ENCODE measurements at regions not wholly inside any gene's neighbourhood (a gene's known extent, or its start where the extent isn't known, plus 50 kb on each side); places are given as distances from the start of the nearest gene placed in this dataset.

DNA sequence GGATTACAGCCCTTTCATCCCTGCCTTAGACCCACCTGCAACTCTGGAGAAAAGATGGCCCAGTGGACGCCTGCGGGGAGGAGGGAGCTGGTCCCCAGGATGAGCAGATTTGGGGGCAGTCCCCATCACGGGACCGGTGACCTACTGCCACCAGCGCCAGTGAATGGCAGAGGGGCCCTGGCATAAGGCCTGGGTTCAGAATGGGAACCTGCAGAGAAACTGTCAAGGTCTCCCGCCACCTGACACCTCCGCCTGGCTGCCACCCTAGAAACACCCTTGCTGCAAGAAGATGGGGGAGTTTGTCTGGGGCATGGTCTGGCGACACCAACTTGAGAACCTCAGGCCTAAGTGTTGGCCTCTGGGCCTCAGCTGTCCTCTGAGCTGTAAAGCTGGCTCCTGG is 335.7 kb downstream of the SEC14L1 start:
- H3K4me1 ChIP-seq (ENCODE audit: low read depth, poor library complexity, severe bottlenecking), result peaks cover 51% of the 10 kb centered on the region
- H3K27ac ChIP-seq, result no peak overlapping the region
- no peaks in the 10 kb centered on the region for H3K36me3 ChIP-seq (ENCODE audit: insufficient read depth)
- no peaks in the 10 kb centered on the region for H3K27me3 ChIP-seq (ENCODE audit: insufficient read depth, low read depth)
- H3K4me3 ChIP-seq (IDR thresholded peaks at IDR 0.05; ENCODE audit: insufficient read depth, low read depth, low read length), result no peak overlapping the region
- H3K9ac ChIP-seq, result no peak overlapping the region
- H2AFZ ChIP-seq (ENCODE audit: low read depth), result no peak overlapping the region
- TF ChIP-seq, protein P1, sequence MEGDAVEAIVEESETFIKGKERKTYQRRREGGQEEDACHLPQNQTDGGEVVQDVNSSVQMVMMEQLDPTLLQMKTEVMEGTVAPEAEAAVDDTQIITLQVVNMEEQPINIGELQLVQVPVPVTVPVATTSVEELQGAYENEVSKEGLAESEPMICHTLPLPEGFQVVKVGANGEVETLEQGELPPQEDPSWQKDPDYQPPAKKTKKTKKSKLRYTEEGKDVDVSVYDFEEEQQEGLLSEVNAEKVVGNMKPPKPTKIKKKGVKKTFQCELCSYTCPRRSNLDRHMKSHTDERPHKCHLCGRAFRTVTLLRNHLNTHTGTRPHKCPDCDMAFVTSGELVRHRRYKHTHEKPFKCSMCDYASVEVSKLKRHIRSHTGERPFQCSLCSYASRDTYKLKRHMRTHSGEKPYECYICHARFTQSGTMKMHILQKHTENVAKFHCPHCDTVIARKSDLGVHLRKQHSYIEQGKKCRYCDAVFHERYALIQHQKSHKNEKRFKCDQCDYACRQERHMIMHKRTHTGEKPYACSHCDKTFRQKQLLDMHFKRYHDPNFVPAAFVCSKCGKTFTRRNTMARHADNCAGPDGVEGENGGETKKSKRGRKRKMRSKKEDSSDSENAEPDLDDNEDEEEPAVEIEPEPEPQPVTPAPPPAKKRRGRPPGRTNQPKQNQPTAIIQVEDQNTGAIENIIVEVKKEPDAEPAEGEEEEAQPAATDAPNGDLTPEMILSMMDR (conservative IDR thresholded peaks at IDR 0.05; ENCODE audit: low read depth, low read length), result no peak
- no peaks in the 10 kb centered on the region; the same call in 1 of the 2 replicates for H4K20me1 ChIP-seq (ENCODE audit: insufficient read depth)
- H3K79me2 ChIP-seq (ENCODE audit: insufficient read depth, low read depth), result peaks cover 86% of the 10 kb centered on the region
- H3K4me2 ChIP-seq, result no peak overlapping the region

DNA sequence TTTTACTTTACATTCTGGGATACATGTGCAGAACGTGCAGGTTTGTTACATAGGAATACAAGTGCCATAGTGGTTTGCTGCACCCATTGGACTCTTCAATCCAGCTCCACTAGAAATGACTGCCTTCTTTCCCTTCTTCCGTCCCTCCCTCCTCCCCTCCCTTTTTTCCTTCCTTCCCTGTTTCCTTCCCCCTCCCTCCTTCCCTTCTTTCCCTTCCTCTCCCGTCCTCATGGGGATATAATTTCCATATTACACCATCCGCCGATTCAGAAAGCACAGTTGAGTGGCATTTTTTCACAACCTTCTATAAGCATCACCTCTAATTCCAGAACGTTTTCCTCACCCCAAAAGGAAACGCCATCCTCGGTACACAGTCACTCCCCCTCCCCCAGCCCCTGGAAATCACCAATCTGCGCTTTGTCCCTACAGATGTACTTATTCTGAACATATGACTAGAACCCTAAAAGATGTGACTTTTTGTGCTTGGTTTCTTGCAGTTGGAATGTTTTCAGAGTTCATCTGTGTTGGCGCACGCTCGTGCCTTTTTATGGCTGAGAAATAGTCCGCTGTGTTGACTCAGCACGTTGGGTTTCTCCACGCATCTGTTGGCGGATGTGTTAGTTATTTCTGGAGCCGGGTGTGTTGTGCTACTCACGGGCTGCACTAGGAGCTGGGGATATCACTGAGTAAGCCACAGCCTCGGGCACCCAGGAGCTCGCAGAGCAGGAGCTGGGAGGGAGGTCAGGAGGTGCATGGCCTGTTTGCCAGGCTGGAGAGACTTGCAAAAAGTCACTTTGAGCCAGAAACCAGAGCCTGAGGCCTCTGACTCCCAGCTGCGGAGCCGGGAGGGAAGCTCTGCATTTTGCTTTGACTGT is 336.4 kb downstream of the SEC14L1 start:
- Histone ChIP-seq H3K4me3 (IDR thresholded peaks at IDR 0.05; ENCODE audit: insufficient read depth, low read depth, low read length) (no peak overlapping the region), H3K27ac (no peak overlapping the region), H3K4me2 (no peak overlapping the region), H3K79me2 (ENCODE audit: insufficient read depth, low read depth) (peaks cover 93% of the 10 kb centered on the region), H2AFZ (ENCODE audit: low read depth) (no peak overlapping the region), H3K27me3 (ENCODE audit: insufficient read depth, low read depth) (no peaks in the 10 kb centered on the region), H3K4me1 (ENCODE audit: low read depth, poor library complexity, severe bottlenecking) (peaks cover 44% of the 10 kb centered on the region), H3K9ac (no peak overlapping the region), H3K36me3 (ENCODE audit: insufficient read depth) (no peaks in the 10 kb centered on the region; the same call in 1 of the 2 replicates), H4K20me1 (ENCODE audit: insufficient read depth) (no peaks in the 10 kb centered on the region; the same call in 1 of the 2 replicates)
- TF ChIP-seq, protein P1 (conservative IDR thresholded peaks at IDR 0.05; ENCODE audit: low read depth, low read length), result no peak

DNA sequence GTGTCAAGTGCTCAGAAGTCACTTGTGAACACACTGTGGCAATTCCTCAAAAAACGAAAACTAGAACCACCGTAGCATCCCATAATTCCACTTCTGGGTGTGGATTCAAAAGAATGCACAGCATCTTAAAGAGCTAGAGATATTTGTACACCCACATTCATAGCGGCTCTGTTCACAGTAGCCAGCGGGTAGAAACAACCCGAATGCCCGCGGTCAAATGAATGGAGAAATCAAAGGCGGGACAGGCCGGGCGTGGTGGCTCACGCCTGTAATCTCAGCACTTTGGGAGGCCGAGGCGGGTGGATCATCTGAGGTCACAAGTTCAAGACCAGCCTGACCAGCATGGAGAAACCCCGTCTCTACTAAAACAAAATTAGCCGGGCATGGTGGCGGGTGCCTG is 337.5 kb downstream of the SEC14L1 start:
- Histone ChIP-seq H4K20me1 (ENCODE audit: insufficient read depth) (no peaks in the 10 kb centered on the region; the same call in 1 of the 2 replicates), H3K4me3 (IDR thresholded peaks at IDR 0.05; ENCODE audit: insufficient read depth, low read depth, low read length) (no peak overlapping the region), H3K9ac (no peak overlapping the region), H3K79me2 (ENCODE audit: insufficient read depth, low read depth) (peaks cover 93% of the 10 kb centered on the region), H3K36me3 (ENCODE audit: insufficient read depth) (no peaks in the 10 kb centered on the region; the same call in 1 of the 2 replicates), H3K4me2 (no peak overlapping the region), H3K4me1 (ENCODE audit: low read depth, poor library complexity, severe bottlenecking) (peaks cover 33% of the 10 kb centered on the region), H3K27me3 (ENCODE audit: insufficient read depth, low read depth) (no peaks in the 10 kb centered on the region), H2AFZ (ENCODE audit: low read depth) (no peak overlapping the region), H3K27ac (no peak overlapping the region)
- TF ChIP-seq, protein P1 (conservative IDR thresholded peaks at IDR 0.05; ENCODE audit: low read depth, low read length), result no peak

DNA sequence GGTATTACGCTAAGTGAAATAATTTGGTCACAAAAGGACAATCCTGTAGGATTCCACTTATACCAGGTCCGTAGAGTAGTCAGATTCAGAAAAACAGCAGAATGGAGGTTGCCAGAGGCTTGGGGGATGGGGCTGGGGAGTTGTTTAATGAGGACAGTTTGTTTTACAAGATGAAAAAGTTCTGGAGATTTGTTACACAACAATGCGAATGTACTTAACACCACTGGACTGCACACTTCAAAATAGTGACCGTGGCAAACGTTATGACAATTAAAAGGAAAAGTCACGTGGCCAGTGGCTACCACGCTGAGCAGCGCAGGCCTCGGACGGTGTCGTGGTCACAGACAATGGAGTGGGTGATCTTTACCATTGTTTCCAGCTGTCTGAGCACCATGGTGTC is 338.1 kb downstream of the SEC14L1 start:
- Histone ChIP-seq H3K4me1 (ENCODE audit: low read depth, poor library complexity, severe bottlenecking) (peaks cover 27% of the 10 kb centered on the region), H4K20me1 (ENCODE audit: insufficient read depth) (no peaks in the 10 kb centered on the region; the same call in 1 of the 2 replicates), H3K36me3 (ENCODE audit: insufficient read depth) (no peaks in the 10 kb centered on the region; the same call in 1 of the 2 replicates), H3K27ac (no peak overlapping the region), H3K9ac (no peak overlapping the region), H3K4me2 (no peak overlapping the region), H2AFZ (ENCODE audit: low read depth) (no peak overlapping the region), H3K27me3 (ENCODE audit: insufficient read depth, low read depth) (no peaks in the 10 kb centered on the region), H3K79me2 (ENCODE audit: insufficient read depth, low read depth) (peaks cover 93% of the 10 kb centered on the region), H3K4me3 (IDR thresholded peaks at IDR 0.05; ENCODE audit: insufficient read depth, low read depth, low read length) (no peak overlapping the region)
- TF ChIP-seq, protein P1 (conservative IDR thresholded peaks at IDR 0.05; ENCODE audit: low read depth, low read length), result no peak
